ENCODE measurements at regions not wholly inside any gene's neighbourhood (a gene's known extent, or its start where the extent isn't known, plus 50 kb on each side); places are given as distances from the start of the nearest gene placed in this dataset.

- TF ChIP-seq POLR2AphosphoS5 (IDR thresholded peaks at IDR 0.05; ENCODE audit: borderline replicate concordance, low read depth, low read length) (no peak), EZH2 (IDR thresholded peaks at IDR 0.05) (no peak), FOXP2 (optimal IDR thresholded peaks at IDR 0.05; ENCODE audit: control extremely low read depth, extremely low read length, insufficient read depth) (no peak)
These were observed 347.7 kb upstream of the MAP2 start for GRCh38 chr2:209076151-209076550.
